SK-N-SH (cell line): ENCODE measurements at regions not wholly inside any gene's neighbourhood (a gene's known extent, or its start where the extent isn't known, plus 50 kb on each side); places are given as distances from the start of the nearest gene placed in this dataset.

Experiments used
- CTCF ChIA-PET: fragments of 300-600, 350-600 bp; formaldehyde crosslinking; extraction: SDS; loops from one replicate; lab custom pipeline; 2021; lab: Yijun Ruan, JAX
- POLR2A ChIA-PET: fragments of 350-600 bp; sonication (Branson Sonifier 250); formaldehyde crosslinking; extraction: SDS; loops from one replicate; lab custom pipeline; 2020; ENCODE audit warnings: antibody characterized with exemption, inconsistent platforms; lab: Yijun Ruan, JAX
- DNase-seq: peaks from one replicate; pipeline ENCODE4 v3.0.0; 2012
- H2AFZ ChIP-seq: fragments of 200-600 bp; sonication (generic); 2 replicates; pipeline ENCODE4 v1.8.1; 2016; ENCODE audit warnings: antibody characterized with exemption, mild to moderate bottlenecking, low read depth
- H3F3A ChIP-seq: fragments of 200-600 bp; sonication (generic); replicated peaks from 2 replicates; pipeline ENCODE3; 2016; ENCODE audit warnings: antibody characterized with exemption, mild to moderate bottlenecking; ENCODE audit not compliant: insufficient read depth
- H3K27ac ChIP-seq, 2 experiments: fragments of 200-500 bp in 1 of 2; fragments of 200-600 bp in 1 of 2; sonication (Bioruptor generic) in 1 of 2; sonication (generic), shearing (Covaris generic) in 1 of 2; 2 replicates each; pipeline versions ENCODE4 v1.5.1 to v1.6.1; 2014 to 2016; ENCODE audit warnings: low read depth in 2 of 2, inconsistent platforms in 1 of 2, low read length in 1 of 2, mild to moderate bottlenecking in 1 of 2, mixed read lengths in 1 of 2
- H3K27me3 ChIP-seq: fragments of 200-600 bp; sonication (generic), shearing (Covaris generic); 2 replicates; pipeline ENCODE4 v1.6.1; 2016; ENCODE audit warnings: mixed run types; ENCODE audit not compliant: insufficient read depth
- H3K36me3 ChIP-seq, 2 experiments: fragments of 200-500 bp in 1 of 2; fragments of 200-600 bp in 1 of 2; sonication (Bioruptor generic) in 1 of 2; sonication (generic) in 1 of 2; replicated peaks in 1 of 2; 2 replicates each; pipeline versions ENCODE3 to v1.5.1; 2014 to 2016; ENCODE audit warnings: low read length in 1 of 2, mild to moderate bottlenecking in 1 of 2; ENCODE audit not compliant: insufficient read depth in 2 of 2, control insufficient read depth in 1 of 2
- H3K4me1 ChIP-seq, 2 experiments: fragments of 200-500 bp in 1 of 2; fragments of 200-600 bp in 1 of 2; sonication (Bioruptor generic) in 1 of 2; sonication (generic), shearing (Covaris generic) in 1 of 2; 2 replicates each; pipeline versions ENCODE4 v1.5.1 to v1.6.1; 2014 to 2016; ENCODE audit warnings: low read depth in 1 of 2, low read length in 1 of 2, mixed run types in 1 of 2; ENCODE audit not compliant: insufficient read depth in 2 of 2, control insufficient read depth in 1 of 2
- H3K4me2 ChIP-seq: fragments of 200-600 bp; sonication (generic), shearing (Covaris generic); 2 replicates; pipeline ENCODE4 v1.6.1; 2017; ENCODE audit warnings: mixed run types
- H3K4me3 ChIP-seq, 2 experiments: fragments of 200-500 bp in 1 of 2; fragments of 200-600 bp in 1 of 2; sonication (Bioruptor generic) in 1 of 2; sonication (generic), shearing (Covaris generic) in 1 of 2; 2 replicates each; pipeline versions ENCODE4 v1.5.1 to v1.8.1; 2014 to 2016; ENCODE audit warnings: low read depth in 2 of 2, inconsistent platforms in 1 of 2, low read length in 1 of 2, mild to moderate bottlenecking in 1 of 2, mixed read lengths in 1 of 2, moderate library complexity in 1 of 2
- H3K79me2 ChIP-seq: fragments of 200-600 bp; sonication (generic); 2 replicates; pipeline ENCODE4 v1.8.1; 2017; ENCODE audit warnings: mild to moderate bottlenecking; ENCODE audit not compliant: insufficient read depth
- H3K9ac ChIP-seq: fragments of 200-600 bp; sonication (generic); 2 replicates; pipeline ENCODE4 v1.6.1; 2017; ENCODE audit warnings: mixed run types
- H3K9me2 ChIP-seq: fragments of 200-600 bp; sonication (generic); 2 replicates; pipeline ENCODE4 v1.6.1; 2017; ENCODE audit warnings: mixed run types
- H3K9me3 ChIP-seq: fragments of 200-600 bp; sonication (generic); 2 replicates; pipeline ENCODE4 v1.6.1; 2017; ENCODE audit warnings: mixed run types, mild to moderate bottlenecking, moderate library complexity
- H4K20me1 ChIP-seq: fragments of 200-600 bp; sonication (generic); 2 replicates; pipeline ENCODE4 v1.6.1; 2017; ENCODE audit warnings: mild to moderate bottlenecking, mixed run types; ENCODE audit not compliant: insufficient read depth
- CHD2 ChIP-seq: fragments of 150-350 bp; IDR thresholded peaks from 2 replicates; pipeline ENCODE4 v1.6.1; 2018; ENCODE audit warnings: low read length; ENCODE audit not compliant: partially characterized antibody
- ELF1 ChIP-seq: IDR thresholded peaks from 2 replicates; pipeline ENCODE4 v1.4.0; 2012
- FOXJ3 ChIP-seq: sonication (generic); formaldehyde crosslinking; IDR thresholded peaks from 2 replicates; pipeline ENCODE4 v1.5.1; 2020; ENCODE audit warnings: mild to moderate bottlenecking, missing genetic modification reagents
- FOXM1 ChIP-seq: IDR thresholded peaks from 2 replicates; pipeline ENCODE4 v1.4.0; 2012; ENCODE audit warnings: low read depth, mild to moderate bottlenecking
- GABPA ChIP-seq: IDR thresholded peaks from 2 replicates; pipeline ENCODE4 v1.4.0; 2012; ENCODE audit warnings: low read depth, mild to moderate bottlenecking
- MEF2A ChIP-seq: IDR thresholded peaks from 2 replicates; pipeline ENCODE4 v1.4.0; 2012; ENCODE audit warnings: low read depth, borderline replicate concordance
- RAD21 ChIP-seq: IDR thresholded peaks from 2 replicates; pipeline ENCODE4 v1.6.1; 2012; ENCODE audit warnings: mild to moderate bottlenecking, low read length
- RCOR1 ChIP-seq: fragments of 150-350 bp; IDR thresholded peaks from 2 replicates; pipeline ENCODE4 v1.6.1; 2017; ENCODE audit warnings: antibody characterized with exemption, low read length
- RFX5 ChIP-seq: IDR thresholded peaks from 2 replicates; pipeline ENCODE4 v1.6.1; 2012; ENCODE audit warnings: mild to moderate bottlenecking, improper control_type of control experiment, low read length
- RXRA ChIP-seq: IDR thresholded peaks from 2 replicates; pipeline ENCODE4 v1.4.0; 2012; ENCODE audit warnings: low read depth, mild to moderate bottlenecking, borderline replicate concordance
- TAF1 ChIP-seq: IDR thresholded peaks from 2 replicates; pipeline ENCODE4 v1.6.1; 2012; ENCODE audit warnings: low read depth, mild to moderate bottlenecking, low read length, moderate library complexity, borderline replicate concordance
- TCF12 ChIP-seq: IDR thresholded peaks from 2 replicates; pipeline ENCODE4 v1.4.0; 2012
- TEAD4 ChIP-seq: IDR thresholded peaks from 2 replicates; pipeline ENCODE4 v1.4.0; 2012; ENCODE audit warnings: mild to moderate bottlenecking, borderline replicate concordance; ENCODE audit not compliant: insufficient read depth
- YY1 ChIP-seq: IDR thresholded peaks from 2 replicates; pipeline ENCODE4 v1.4.0; 2012; ENCODE audit warnings: low read depth, mild to moderate bottlenecking
- WGBS: methylation state at CpG from one replicate; pipeline ENCODE4 v1.1.6; 2017; ENCODE audit warnings: low lambda C conversion rate; 5-methylcytosine and 5-hydroxymethylcytosine counted together
- TF ChIP-seq, protein P1 (sequence below): fragments of 200-600 bp; sonication (generic); IDR thresholded peaks from 2 replicates; pipeline ENCODE4 v1.6.1; 2017; ENCODE audit warnings: antibody characterized with exemption, mild to moderate bottlenecking, moderate library complexity
- TF ChIP-seq, protein P2 (sequence below): IDR thresholded peaks from 2 replicates; pipeline ENCODE4 v1.4.0; 2012; ENCODE audit warnings: low read depth, borderline replicate concordance
- TF ChIP-seq, protein P3 (sequence below): IDR thresholded peaks from 2 replicates; pipeline ENCODE4 v1.6.1; 2012; ENCODE audit warnings: mild to moderate bottlenecking, low read depth, low read length, moderate library complexity

DNA sequence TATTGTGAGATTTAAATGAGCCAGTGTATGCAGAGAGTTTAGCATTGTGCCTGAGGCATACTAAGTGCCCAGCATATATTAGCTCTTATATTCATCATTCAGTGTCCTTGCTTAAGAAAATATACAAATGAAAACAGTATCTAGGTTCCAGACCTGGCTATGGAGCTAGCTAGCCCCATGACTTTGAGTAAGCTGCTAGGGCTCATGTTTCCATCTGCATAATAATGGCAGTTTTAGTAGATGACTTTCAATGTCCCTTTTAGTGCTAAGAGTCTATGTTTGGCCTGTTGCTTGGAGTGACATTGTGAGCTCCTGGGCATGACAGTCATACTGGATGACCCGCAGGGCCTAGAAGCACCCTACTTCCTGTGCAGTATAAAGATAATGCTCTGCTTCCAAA, 435.3 kb downstream of the ZIC3 start (continued):
- no peak for TF ChIP-seq RXRA
- TF ChIP-seq RFX5: no peak
- no peak for TF ChIP-seq RAD21

DNA sequence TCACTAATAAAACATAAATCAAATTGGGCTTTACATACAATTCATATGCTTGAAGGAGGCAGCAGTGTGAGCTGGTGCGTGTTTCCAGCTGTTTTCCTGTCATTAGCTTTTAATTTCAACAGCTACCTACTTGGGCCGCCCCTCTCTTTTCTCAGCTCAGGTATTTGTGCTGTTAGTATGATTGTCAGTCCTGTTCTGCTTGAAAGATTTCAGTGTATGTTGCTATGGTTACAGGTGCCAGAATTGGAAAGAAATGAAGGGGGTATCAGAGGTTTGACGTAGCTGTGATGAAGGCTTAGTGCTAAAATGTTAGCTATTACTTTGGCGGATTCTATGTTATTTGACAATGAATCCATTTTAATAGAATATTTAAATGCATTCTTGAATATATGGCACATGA, 440.3 kb downstream of the ZIC3 start:
- Histone ChIP-seq H3K9me3 (no peaks in the 10 kb centered on the region), H3K4me1 (no peaks in the 10 kb centered on the region), H3F3A (no peaks in the 10 kb centered on the region), H2AFZ (no peak overlapping the region), H4K20me1 (no peaks in the 10 kb centered on the region), H3K36me3 (no peaks in the 10 kb centered on the region), H3K4me2 (no peak overlapping the region), H3K79me2 (no peaks in the 10 kb centered on the region), H3K27me3 (no peaks in the 10 kb centered on the region), H3K9ac (no peak overlapping the region), H3K27ac (no peak overlapping the region), H3K9me2 (no peaks in the 10 kb centered on the region), H3K4me3 (no peak overlapping the region)
- ChIA-PET CTCF (no interaction called here), POLR2A (no interaction called here)
- no peak for DNase-seq
- WGBS: 7% methylated on average over 4 of the region's 4 CpGs
- TF ChIP-seq MEF2A (no peak), YY1 (no peak), TCF12 (no peak)

DNA sequence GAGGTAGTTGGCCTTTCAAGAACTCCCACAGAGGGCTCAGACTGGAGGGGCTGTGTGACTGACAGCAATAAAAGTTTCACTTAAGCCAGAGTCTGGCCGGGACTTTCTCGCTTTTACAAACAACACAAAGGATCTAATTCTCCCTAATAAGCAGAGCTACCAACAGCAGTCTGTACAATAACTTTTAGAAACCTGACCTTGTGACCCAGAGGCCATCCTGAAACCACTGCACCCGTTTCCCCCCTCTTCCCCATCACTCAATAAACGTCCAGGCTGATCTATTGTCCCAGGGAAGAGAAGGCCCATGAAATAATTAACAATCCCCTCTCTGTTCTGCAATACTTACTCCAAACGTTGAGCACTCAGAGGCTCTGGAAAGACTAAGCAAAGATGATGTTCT, 442.4 kb downstream of the ZIC3 start:
- CTCF ChIA-PET: no interaction called here
- TF ChIP-seq RAD21: no peak
- no peak for TF ChIP-seq ELF1
- no peak for TF ChIP-seq FOXJ3 (CRISPR knock-in tag)
- TF ChIP-seq, protein P1, sequence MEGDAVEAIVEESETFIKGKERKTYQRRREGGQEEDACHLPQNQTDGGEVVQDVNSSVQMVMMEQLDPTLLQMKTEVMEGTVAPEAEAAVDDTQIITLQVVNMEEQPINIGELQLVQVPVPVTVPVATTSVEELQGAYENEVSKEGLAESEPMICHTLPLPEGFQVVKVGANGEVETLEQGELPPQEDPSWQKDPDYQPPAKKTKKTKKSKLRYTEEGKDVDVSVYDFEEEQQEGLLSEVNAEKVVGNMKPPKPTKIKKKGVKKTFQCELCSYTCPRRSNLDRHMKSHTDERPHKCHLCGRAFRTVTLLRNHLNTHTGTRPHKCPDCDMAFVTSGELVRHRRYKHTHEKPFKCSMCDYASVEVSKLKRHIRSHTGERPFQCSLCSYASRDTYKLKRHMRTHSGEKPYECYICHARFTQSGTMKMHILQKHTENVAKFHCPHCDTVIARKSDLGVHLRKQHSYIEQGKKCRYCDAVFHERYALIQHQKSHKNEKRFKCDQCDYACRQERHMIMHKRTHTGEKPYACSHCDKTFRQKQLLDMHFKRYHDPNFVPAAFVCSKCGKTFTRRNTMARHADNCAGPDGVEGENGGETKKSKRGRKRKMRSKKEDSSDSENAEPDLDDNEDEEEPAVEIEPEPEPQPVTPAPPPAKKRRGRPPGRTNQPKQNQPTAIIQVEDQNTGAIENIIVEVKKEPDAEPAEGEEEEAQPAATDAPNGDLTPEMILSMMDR: no peak
- no peak for TF ChIP-seq TEAD4
- no peak for TF ChIP-seq TAF1
- no peak for TF ChIP-seq GABPA
- no peak for TF ChIP-seq RXRA
- no peak for TF ChIP-seq FOXM1
- TF ChIP-seq CHD2: no peak
- no peak for TF ChIP-seq TCF12
- TF ChIP-seq RCOR1: no peak
- TF ChIP-seq, protein P2, sequence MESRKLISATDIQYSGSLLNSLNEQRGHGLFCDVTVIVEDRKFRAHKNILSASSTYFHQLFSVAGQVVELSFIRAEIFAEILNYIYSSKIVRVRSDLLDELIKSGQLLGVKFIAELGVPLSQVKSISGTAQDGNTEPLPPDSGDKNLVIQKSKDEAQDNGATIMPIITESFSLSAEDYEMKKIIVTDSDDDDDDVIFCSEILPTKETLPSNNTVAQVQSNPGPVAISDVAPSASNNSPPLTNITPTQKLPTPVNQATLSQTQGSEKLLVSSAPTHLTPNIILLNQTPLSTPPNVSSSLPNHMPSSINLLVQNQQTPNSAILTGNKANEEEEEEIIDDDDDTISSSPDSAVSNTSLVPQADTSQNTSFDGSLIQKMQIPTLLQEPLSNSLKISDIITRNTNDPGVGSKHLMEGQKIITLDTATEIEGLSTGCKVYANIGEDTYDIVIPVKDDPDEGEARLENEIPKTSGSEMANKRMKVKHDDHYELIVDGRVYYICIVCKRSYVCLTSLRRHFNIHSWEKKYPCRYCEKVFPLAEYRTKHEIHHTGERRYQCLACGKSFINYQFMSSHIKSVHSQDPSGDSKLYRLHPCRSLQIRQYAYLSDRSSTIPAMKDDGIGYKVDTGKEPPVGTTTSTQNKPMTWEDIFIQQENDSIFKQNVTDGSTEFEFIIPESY: no peak
- TF ChIP-seq, protein P3, sequence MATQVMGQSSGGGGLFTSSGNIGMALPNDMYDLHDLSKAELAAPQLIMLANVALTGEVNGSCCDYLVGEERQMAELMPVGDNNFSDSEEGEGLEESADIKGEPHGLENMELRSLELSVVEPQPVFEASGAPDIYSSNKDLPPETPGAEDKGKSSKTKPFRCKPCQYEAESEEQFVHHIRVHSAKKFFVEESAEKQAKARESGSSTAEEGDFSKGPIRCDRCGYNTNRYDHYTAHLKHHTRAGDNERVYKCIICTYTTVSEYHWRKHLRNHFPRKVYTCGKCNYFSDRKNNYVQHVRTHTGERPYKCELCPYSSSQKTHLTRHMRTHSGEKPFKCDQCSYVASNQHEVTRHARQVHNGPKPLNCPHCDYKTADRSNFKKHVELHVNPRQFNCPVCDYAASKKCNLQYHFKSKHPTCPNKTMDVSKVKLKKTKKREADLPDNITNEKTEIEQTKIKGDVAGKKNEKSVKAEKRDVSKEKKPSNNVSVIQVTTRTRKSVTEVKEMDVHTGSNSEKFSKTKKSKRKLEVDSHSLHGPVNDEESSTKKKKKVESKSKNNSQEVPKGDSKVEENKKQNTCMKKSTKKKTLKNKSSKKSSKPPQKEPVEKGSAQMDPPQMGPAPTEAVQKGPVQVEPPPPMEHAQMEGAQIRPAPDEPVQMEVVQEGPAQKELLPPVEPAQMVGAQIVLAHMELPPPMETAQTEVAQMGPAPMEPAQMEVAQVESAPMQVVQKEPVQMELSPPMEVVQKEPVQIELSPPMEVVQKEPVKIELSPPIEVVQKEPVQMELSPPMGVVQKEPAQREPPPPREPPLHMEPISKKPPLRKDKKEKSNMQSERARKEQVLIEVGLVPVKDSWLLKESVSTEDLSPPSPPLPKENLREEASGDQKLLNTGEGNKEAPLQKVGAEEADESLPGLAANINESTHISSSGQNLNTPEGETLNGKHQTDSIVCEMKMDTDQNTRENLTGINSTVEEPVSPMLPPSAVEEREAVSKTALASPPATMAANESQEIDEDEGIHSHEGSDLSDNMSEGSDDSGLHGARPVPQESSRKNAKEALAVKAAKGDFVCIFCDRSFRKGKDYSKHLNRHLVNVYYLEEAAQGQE: no peak

More for the DNA sequence above, 442.4 kb downstream of the ZIC3 start:
- Histone ChIP-seq H3K9ac (no peak overlapping the region), H3K9me3 (no peaks in the 10 kb centered on the region), H3K27ac (no peak overlapping the region), H3F3A (no peaks in the 10 kb centered on the region), H3K4me1 (no peaks in the 10 kb centered on the region), H3K4me3 (no peak overlapping the region), H2AFZ (no peak overlapping the region), H3K9me2 (no peaks in the 10 kb centered on the region), H3K4me2 (no peak overlapping the region), H4K20me1 (no peaks in the 10 kb centered on the region), H3K36me3 (no peaks in the 10 kb centered on the region), H3K79me2 (no peaks in the 10 kb centered on the region), H3K27me3 (no peaks in the 10 kb centered on the region)
- POLR2A ChIA-PET: no interaction called here
- 3% methylated on average over 5 of the region's 5 CpGs for WGBS
- DNase-seq: no peak
